H1 (cell line): ENCODE measurements at regions not wholly inside any gene's neighbourhood (a gene's known extent, or its start where the extent isn't known, plus 50 kb on each side); places are given as distances from the start of the nearest gene placed in this dataset.

Experiments used
- CTCF ChIA-PET: fragments of 300-600 bp; sonication (Branson Sonifier 250); formaldehyde crosslinking; loops from one replicate; lab custom pipeline; 2021; ENCODE audit not compliant: partially characterized antibody; lab: Charles Lee
- POLR2A ChIA-PET: fragments of 300-600 bp; sonication (Branson Sonifier 250); formaldehyde crosslinking; loops from one replicate; lab custom pipeline; 2021; ENCODE audit warnings: inconsistent platforms; ENCODE audit not compliant: partially characterized antibody; lab: Charles Lee
- DNase-seq, 2 experiments: peaks; one replicate each; pipeline versions ENCODE4 v3.0.0 to v3.0.0-alpha.2; 2010 to 2022; ENCODE audit warnings: low spot score in 2 of 2, low read depth in 1 of 2, mixed read lengths in 1 of 2
- FAIRE-seq: peaks from 2 replicates; lab custom pipeline; 2011; peaks lifted over from hg19 to GRCh38; lab: Jason Lieb, UNC
- H2AFZ ChIP-seq: 2 replicates; pipeline ENCODE4 v1.8.1; 2012; ENCODE audit warnings: low read length, inconsistent platforms
- H2AK5ac ChIP-seq: 2 replicates; pipeline ENCODE4 v1.6.1; 2013; ENCODE audit warnings: low read depth, low read length
- H2BK120ac ChIP-seq: replicated peaks from 2 replicates; pipeline ENCODE3; 2013; ENCODE audit warnings: low read depth, low read length, inconsistent platforms
- H2BK12ac ChIP-seq: 2 replicates; pipeline ENCODE4 v1.6.1; 2013; ENCODE audit warnings: low read depth, low read length
- H2BK15ac ChIP-seq: 2 replicates; pipeline ENCODE4 v1.6.1; 2013; ENCODE audit warnings: low read length
- H2BK20ac ChIP-seq: 2 replicates; pipeline ENCODE4 v1.6.1; 2013; ENCODE audit warnings: low read length
- H2BK5ac ChIP-seq: 2 replicates; pipeline ENCODE4 v1.6.1; 2013; ENCODE audit warnings: low read depth, low read length
- H3K14ac ChIP-seq: 2 replicates; pipeline ENCODE4 v1.6.1; 2013; ENCODE audit warnings: inconsistent platforms; ENCODE audit not compliant: insufficient read length
- H3K18ac ChIP-seq: 2 replicates; pipeline ENCODE4 v1.6.1; 2013; ENCODE audit warnings: low read length; ENCODE audit errors: extremely low read depth
- H3K23ac ChIP-seq: 2 replicates; pipeline ENCODE4 v1.6.1; 2013; ENCODE audit warnings: inconsistent platforms; ENCODE audit not compliant: insufficient read length
- H3K23me2 ChIP-seq: 2 replicates; pipeline ENCODE4 v1.6.1; 2013; ENCODE audit warnings: low read depth, low read length
- H3K27ac ChIP-seq: 2 replicates; pipeline ENCODE4 v1.6.1; 2011; ENCODE audit warnings: low read depth, low read length, inconsistent platforms
- H3K27me3 ChIP-seq, 4 experiments: replicated peaks in 1 of 4; 1 replicate in 1 of 4; 2 replicates in 3 of 4; pipeline versions ENCODE4 v1.6.1 to v1.8.1; 2011 to 2013; ENCODE audit warnings: low read length in 3 of 4, mild to moderate bottlenecking in 3 of 4, inconsistent platforms in 2 of 4, mixed read lengths in 2 of 4, moderate library complexity in 1 of 4; ENCODE audit not compliant: control insufficient read depth in 3 of 4, insufficient read depth in 3 of 4; ENCODE audit errors: extremely low read depth in 1 of 4
- H3K36me3 ChIP-seq, 4 experiments: 2 replicates each; pipeline versions ENCODE4 v1.6.1 to v1.8.1; 2011 to 2013; ENCODE audit warnings: mild to moderate bottlenecking in 4 of 4, low read length in 3 of 4, moderate library complexity in 2 of 4, control low read depth in 1 of 4, inconsistent platforms in 1 of 4; ENCODE audit not compliant: insufficient read depth in 4 of 4, control insufficient read depth in 2 of 4
- H3K4ac ChIP-seq: replicated peaks from 2 replicates; pipeline ENCODE3; 2013; ENCODE audit warnings: low read length, low read depth, mixed read lengths, inconsistent platforms; ENCODE audit not compliant: insufficient read length
- H3K4me1 ChIP-seq, 4 experiments: replicated peaks in 1 of 4; 1 replicate in 1 of 4; 2 replicates in 3 of 4; pipeline versions ENCODE4 v1.6.1 to v1.8.1; 2011 to 2013; ENCODE audit warnings: low read length in 3 of 4, inconsistent platforms in 2 of 4, mixed read lengths in 1 of 4; ENCODE audit not compliant: insufficient read depth in 4 of 4, control insufficient read depth in 3 of 4
- H3K4me2 ChIP-seq, 2 experiments: 2 replicates each; pipeline versions ENCODE4 v1.6.1 to v1.8.1; 2011 to 2013; ENCODE audit warnings: low read depth in 2 of 2, low read length in 2 of 2, control low read depth in 1 of 2, inconsistent platforms in 1 of 2, mild to moderate bottlenecking in 1 of 2; ENCODE audit not compliant: insufficient read depth in 1 of 2
- H3K4me3 ChIP-seq, 4 experiments: fragments of 200-600, 300-600 bp in 1 of 4; sonication (generic), shearing (Covaris generic), sonication (Bioruptor Twin) in 1 of 4; 2 replicates each; pipeline versions ENCODE4 v1.5.1 to v1.8.1; 2011 to 2016; ENCODE audit warnings: low read length in 4 of 4, low read depth in 3 of 4, control low read depth in 2 of 4, inconsistent platforms in 2 of 4, mild to moderate bottlenecking in 2 of 4, mixed read lengths in 1 of 4, moderate library complexity in 1 of 4; ENCODE audit not compliant: insufficient read depth in 2 of 4; ENCODE audit errors: extremely low read depth in 1 of 4
- H3K56ac ChIP-seq: replicated peaks from 2 replicates; pipeline ENCODE3; 2013; ENCODE audit warnings: low read depth, mild to moderate bottlenecking, mixed read lengths, low read length, inconsistent platforms; ENCODE audit not compliant: insufficient read length
- H3K79me1 ChIP-seq: 2 replicates; pipeline ENCODE4 v1.6.1; 2013; ENCODE audit warnings: low read depth, low read length, control low read depth
- H3K79me2 ChIP-seq, 2 experiments: 2 replicates each; pipeline versions ENCODE4 v1.6.1 to v1.8.1; 2012 to 2013; ENCODE audit warnings: low read length in 2 of 2, mild to moderate bottlenecking in 2 of 2, inconsistent platforms in 1 of 2; ENCODE audit not compliant: insufficient read depth in 2 of 2, control insufficient read depth in 1 of 2
- H3K9ac ChIP-seq, 4 experiments: replicated peaks in 1 of 4; 1 replicate in 1 of 4; 2 replicates in 3 of 4; pipeline versions ENCODE4 v1.6.1 to v1.8.1; 2011 to 2013; ENCODE audit warnings: low read depth in 3 of 4, low read length in 3 of 4, control low read depth in 2 of 4, mild to moderate bottlenecking in 2 of 4, moderate library complexity in 2 of 4, inconsistent platforms in 1 of 4; ENCODE audit errors: extremely low read depth in 1 of 4
- H3K9me3 ChIP-seq, 2 experiments: 2 replicates each; pipeline versions ENCODE4 v1.6.1 to v1.8.1; 2012 to 2013; ENCODE audit warnings: mild to moderate bottlenecking in 2 of 2, moderate library complexity in 2 of 2, control low read depth in 1 of 2, inconsistent platforms in 1 of 2, low read depth in 1 of 2, low read length in 1 of 2, mixed read lengths in 1 of 2; ENCODE audit not compliant: insufficient read depth in 2 of 2
- H4K20me1 ChIP-seq, 2 experiments: replicated peaks in 1 of 2; 2 replicates each; pipeline versions ENCODE3 to v1.8.1; 2011 to 2013; ENCODE audit warnings: inconsistent platforms in 2 of 2, low read length in 2 of 2, mild to moderate bottlenecking in 1 of 2; ENCODE audit not compliant: insufficient read depth in 2 of 2, control insufficient read depth in 1 of 2
- H4K5ac ChIP-seq: 2 replicates; pipeline ENCODE4 v1.6.1; 2013; ENCODE audit warnings: low read length, low read depth, mixed read lengths, inconsistent platforms; ENCODE audit not compliant: insufficient read length
- H4K8ac ChIP-seq: 2 replicates; pipeline ENCODE4 v1.8.0; 2013; ENCODE audit warnings: mild to moderate bottlenecking, moderate library complexity, low read length, inconsistent platforms; ENCODE audit not compliant: insufficient read depth; ENCODE audit errors: extremely low read depth
- H4K91ac ChIP-seq: replicated peaks from 2 replicates; pipeline ENCODE3; 2013; ENCODE audit warnings: low read length, mixed read lengths, inconsistent platforms; ENCODE audit not compliant: insufficient read length
- SIRT6 ChIP-seq: IDR thresholded peaks from one replicate; pipeline ENCODE4 v1.7.1; 2012; ENCODE audit warnings: low read length, inconsistent platforms
- TAF7 ChIP-seq: optimal IDR thresholded peaks from 2 replicates; pipeline ENCODE3; 2011; ENCODE audit warnings: low read depth, mild to moderate bottlenecking, inconsistent platforms, low read length, moderate library complexity, borderline replicate concordance
- WGBS, 2 experiments: shearing (Covaris generic) in 1 of 2; methylation state at CpG; one replicate each; pipeline versions ENCODE4 v1.1.6 to v1.1.7; 2013 to 2015; ENCODE audit warnings: low lambda C conversion rate in 2 of 2, mixed read lengths in 2 of 2, inconsistent platforms in 1 of 2, low coverage in 1 of 2, missing lambda C conversion rate in 1 of 2; ENCODE audit not compliant: insufficient replicate concordance in 2 of 2, insufficient coverage in 1 of 2, insufficient read length in 1 of 2; ENCODE audit errors: extremely low coverage in 1 of 2, missing lambda C conversion rate in 1 of 2; 5-methylcytosine and 5-hydroxymethylcytosine counted together

DNA sequence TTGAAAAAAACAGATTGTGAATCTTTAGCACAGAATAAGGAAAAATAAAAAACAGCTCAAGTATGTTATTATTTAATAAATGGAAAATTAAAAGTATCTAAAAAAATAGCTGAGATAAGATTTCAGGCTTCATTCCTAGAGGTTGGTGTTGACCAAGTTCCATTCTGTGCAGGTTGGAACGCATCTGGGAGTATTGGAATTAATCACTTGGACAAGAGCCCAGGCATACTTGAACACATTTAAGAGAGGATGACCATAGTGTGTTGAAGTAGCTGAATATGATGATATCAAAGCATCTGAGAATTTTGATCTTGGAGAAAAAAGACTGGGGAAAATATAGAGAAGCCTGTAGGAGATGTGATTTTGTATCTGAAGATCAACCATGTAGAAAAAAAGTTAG, 54.6 kb upstream of the VCX start:
- Histone ChIP-seq H2BK5ac (no peak overlapping the region), H3K79me1 (no peaks in the 10 kb centered on the region), H3K27ac (no peak overlapping the region), H3K27me3 (no peaks in the 10 kb centered on the region), H3K36me3 (no peaks in the 10 kb centered on the region), H4K91ac (no peak overlapping the region), H2BK120ac (no peak overlapping the region), H4K5ac (no peak overlapping the region), H3K56ac (no peak overlapping the region), H4K20me1 (no peaks in the 10 kb centered on the region), H3K23ac (no peak overlapping the region), H3K4ac (no peak overlapping the region), H3K14ac (no peak overlapping the region), H4K8ac (no peak overlapping the region), H2BK20ac (no peak overlapping the region), H3K18ac (no peak overlapping the region), H3K23me2 (no peaks in the 10 kb centered on the region), H2AFZ (no peak overlapping the region), H2BK15ac (no peak overlapping the region), H2BK12ac (no peak overlapping the region), H3K4me2 (no peak overlapping the region), H3K9ac (no peak overlapping the region), H3K4me3 (no peak overlapping the region), H3K9me3 (no peaks in the 10 kb centered on the region), H3K79me2 (no peaks in the 10 kb centered on the region), H2AK5ac (no peak overlapping the region), H3K4me1 (no peaks in the 10 kb centered on the region)
- no peak for DNase-seq
- TF ChIP-seq SIRT6 (no peak), TAF7 (no peak)
- POLR2A ChIA-PET: no interaction called here
- FAIRE-seq: no peak
- WGBS, 2 experiments: 90% methylated on average over 1 of the region's 1 CpG; no CpG with 5 or more reads in 1 of the 2 experiments
- CTCF ChIA-PET: interaction anchor here (0.6 kb wide), 1 partner anchor 184 kb away, joined by 3 read pairs; no protein-coding TSS in a partner anchor
